SU-DHL-6 (cell line): ENCODE measurements at regions not wholly inside any gene's neighbourhood (a gene's known extent, or its start where the extent isn't known, plus 50 kb on each side); places are given as distances from the start of the nearest gene placed in this dataset.

ENCODE experiments used
- H2AFZ ChIP-seq: fragments of 200-600 bp; sonication (generic); 2 replicates; pipeline ENCODE4 v1.6.1; 2014; ENCODE audit warnings: low read depth, mild to moderate bottlenecking, moderate library complexity, mixed read lengths, antibody characterized with exemption, low read length; ENCODE audit not compliant: severe bottlenecking
- H3F3A ChIP-seq: fragments of 200-600 bp; shearing (Covaris generic); 2 replicates; pipeline ENCODE4 v1.6.0; 2016; ENCODE audit warnings: antibody characterized with exemption, mild to moderate bottlenecking; ENCODE audit not compliant: insufficient read depth
- H3K27ac ChIP-seq: fragments of 200-600 bp; sonication (generic); 2 replicates; pipeline ENCODE4 v1.5.1; 2016; ENCODE audit warnings: low read depth, mild to moderate bottlenecking, low read length, moderate library complexity, mixed read lengths
- H3K27me3 ChIP-seq: fragments of 200-600 bp; sonication (generic), shearing (Covaris generic); 2 replicates; pipeline ENCODE4 v1.6.0; 2014; ENCODE audit warnings: mild to moderate bottlenecking, low read length
- H3K36me3 ChIP-seq: fragments of 200-600 bp; sonication (generic); 2 replicates; pipeline ENCODE4 v1.6.1; 2014; ENCODE audit warnings: mild to moderate bottlenecking, low read length, mixed read lengths
- H3K4me2 ChIP-seq: fragments of 300-600, 200-600 bp; shearing (Covaris generic), sonication (generic); 2 replicates; pipeline ENCODE4 v1.6.0; 2014; ENCODE audit warnings: low read length, low read depth, mild to moderate bottlenecking; ENCODE audit not compliant: poor library complexity, severe bottlenecking
- H3K4me3 ChIP-seq: fragments of 200-600 bp; sonication (generic); 2 replicates; pipeline ENCODE4 v1.5.1; 2014; ENCODE audit warnings: antibody characterized with exemption, low read length, mild to moderate bottlenecking, mixed read lengths; ENCODE audit not compliant: insufficient read depth, poor library complexity, severe bottlenecking
- H3K79me2 ChIP-seq: fragments of 200-600 bp; sonication (generic); 2 replicates; pipeline ENCODE4 v1.6.1; 2014; ENCODE audit warnings: mild to moderate bottlenecking, low read length, moderate library complexity; ENCODE audit not compliant: insufficient read depth
- H3K9ac ChIP-seq: fragments of 200-600 bp; sonication (generic); 2 replicates; pipeline ENCODE4 v1.7.0; 2014; ENCODE audit warnings: mild to moderate bottlenecking, low read length
- H3K9me2 ChIP-seq: fragments of 200-600 bp; sonication (generic); replicated peaks from 2 replicates; pipeline ENCODE4 v1.6.1; 2014; ENCODE audit warnings: low read length; ENCODE audit not compliant: insufficient read depth
- H3K9me3 ChIP-seq: fragments of 200-600 bp; sonication (generic); 2 replicates; pipeline ENCODE4 v1.6.1; 2014; ENCODE audit warnings: low read length, mixed read lengths; ENCODE audit not compliant: insufficient read depth
- H4K20me1 ChIP-seq: fragments of 200-600 bp; sonication (generic); 2 replicates; pipeline ENCODE4 v1.6.1; 2014; ENCODE audit warnings: low read depth, mild to moderate bottlenecking, antibody characterized with exemption, low read length, moderate library complexity, mixed read lengths
- CTCF ChIP-seq: fragments of 200-600 bp; sonication (generic); IDR thresholded peaks from one replicate; pipeline ENCODE4 v1.5.1; 2017; ENCODE audit warnings: antibody characterized with exemption, mild to moderate bottlenecking, low read length, moderate library complexity; ENCODE audit not compliant: insufficient read depth, poor library complexity, severe bottlenecking
- EZH2phosphoT487 ChIP-seq: fragments of 200-600 bp; sonication (generic), shearing (Covaris generic); conservative IDR thresholded peaks from 2 replicates; pipeline ENCODE4 v1.6.1; 2018; ENCODE audit warnings: mild to moderate bottlenecking, antibody characterized with exemption, low read length, moderate library complexity, mixed read lengths

DNA sequence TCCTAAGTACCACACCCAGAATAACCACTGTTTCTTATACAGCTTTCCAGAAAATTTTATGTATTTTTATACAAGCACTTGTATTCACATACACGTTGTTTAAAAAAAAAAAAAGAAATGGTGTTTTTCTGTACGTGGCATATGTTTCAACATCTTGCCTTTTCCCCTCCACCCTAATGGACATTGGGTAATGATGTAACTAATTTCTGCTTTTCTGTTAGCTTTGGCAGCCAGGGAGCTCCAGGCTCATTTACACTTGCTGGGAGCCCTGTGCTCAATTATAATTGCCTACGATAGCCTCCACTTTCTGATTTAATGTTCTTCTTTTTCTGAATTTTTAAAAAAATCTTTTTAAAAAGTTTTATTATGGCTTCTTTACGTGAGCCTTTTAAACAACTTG lies 352.4 kb downstream of the UTRN start:
- H3F3A ChIP-seq = no peaks in the 10 kb centered on the region
- H3K9me3 ChIP-seq = no peaks in the 10 kb centered on the region
- no peak overlapping the region for H3K27ac ChIP-seq
- H2AFZ ChIP-seq = no peak overlapping the region
- TF ChIP-seq CTCF (no peak), EZH2phosphoT487 (no peak)
- no peaks in the 10 kb centered on the region for H3K9me2 ChIP-seq
- H3K79me2 ChIP-seq = no peaks in the 10 kb centered on the region
- H4K20me1 ChIP-seq = no peaks in the 10 kb centered on the region
- H3K9ac ChIP-seq = no peak overlapping the region
- no peaks in the 10 kb centered on the region for H3K36me3 ChIP-seq
- no peak overlapping the region for H3K4me2 ChIP-seq
- no peaks in the 10 kb centered on the region for H3K27me3 ChIP-seq
- H3K4me3 ChIP-seq = no peak overlapping the region

GRCh38 chr6:144639654-144640053 lies 354.5 kb downstream of the UTRN start:
- Histone ChIP-seq H3K9me2 (no peaks in the 10 kb centered on the region), H3F3A (no peaks in the 10 kb centered on the region), H2AFZ (no peak overlapping the region), H3K4me2 (no peak overlapping the region), H3K27ac (no peak overlapping the region), H3K79me2 (no peaks in the 10 kb centered on the region), H3K9ac (no peak overlapping the region), H3K9me3 (no peaks in the 10 kb centered on the region), H3K4me3 (no peak overlapping the region), H3K27me3 (no peaks in the 10 kb centered on the region), H4K20me1 (no peaks in the 10 kb centered on the region), H3K36me3 (no peaks in the 10 kb centered on the region)
- TF ChIP-seq EZH2phosphoT487 (no peak), CTCF (no peak)

- no peaks in the 10 kb centered on the region for H3K79me2 ChIP-seq
- H3K36me3 ChIP-seq = no peaks in the 10 kb centered on the region
- no peak overlapping the region for H2AFZ ChIP-seq
- no peaks in the 10 kb centered on the region for H3K9me2 ChIP-seq
- H3K9me3 ChIP-seq = no peaks in the 10 kb centered on the region
- H3K4me2 ChIP-seq = no peak overlapping the region
- H3K9ac ChIP-seq = no peak overlapping the region
- H3K27me3 ChIP-seq = no peaks in the 10 kb centered on the region
- TF ChIP-seq CTCF (no peak), EZH2phosphoT487 (no peak)
- no peak overlapping the region for H3K4me3 ChIP-seq
- no peaks in the 10 kb centered on the region for H3F3A ChIP-seq
- no peaks in the 10 kb centered on the region for H4K20me1 ChIP-seq
- no peak overlapping the region for H3K27ac ChIP-seq
Measured at GRCh38 chr6:144641286-144641685, 356.2 kb downstream of the UTRN start.

DNA sequence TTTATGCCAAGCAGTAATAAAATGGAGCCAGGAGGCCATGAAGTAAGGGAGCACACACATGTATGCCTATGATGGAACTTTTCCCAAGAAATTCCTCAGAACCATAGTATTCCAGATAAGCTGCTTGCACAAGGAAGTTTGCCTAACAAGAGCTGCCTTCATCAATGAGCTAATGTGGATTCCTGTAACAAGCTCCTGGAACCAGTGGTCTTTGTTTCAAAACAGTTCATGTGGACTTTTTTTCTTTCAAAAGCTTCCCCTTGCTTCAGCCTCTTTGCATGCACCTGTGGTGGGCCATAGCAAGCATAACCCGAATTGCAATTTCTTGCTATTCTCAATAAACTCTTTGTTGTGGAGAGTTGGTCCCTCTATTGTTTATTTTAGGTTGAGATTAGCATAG lies 359.6 kb downstream of the UTRN start:
- Histone ChIP-seq H3K9me3 (no peaks in the 10 kb centered on the region), H3F3A (no peaks in the 10 kb centered on the region), H3K79me2 (no peaks in the 10 kb centered on the region), H3K27me3 (no peaks in the 10 kb centered on the region), H3K27ac (no peak overlapping the region), H3K9me2 (no peaks in the 10 kb centered on the region), H3K9ac (no peak overlapping the region), H3K4me3 (no peak overlapping the region), H3K36me3 (no peaks in the 10 kb centered on the region), H3K4me2 (no peak overlapping the region), H4K20me1 (no peaks in the 10 kb centered on the region), H2AFZ (no peak overlapping the region)
- TF ChIP-seq EZH2phosphoT487 (no peak), CTCF (no peak)
